Heart left ventricle (tissue), 16 donors: ENCODE measurements at regions not wholly inside any gene's neighbourhood (a gene's known extent, or its start where the extent isn't known, plus 50 kb on each side); places are given as distances from the start of the nearest gene placed in this dataset.

Experiments used
- ATAC-seq, 4 donors: fragments of 200-7000 bp; cut with Tn5 transposase; one replicate each; pipeline ENCODE4 v1.9.1; 2020 to 2022; ENCODE audit warnings: moderate library complexity in 4 of 4, mild to moderate bottlenecking in 3 of 4, moderate number of reproducible peaks in 1 of 4
- DNase-seq, 5 donors: peaks; one replicate each; pipeline ENCODE4 v3.0.0-alpha.2; 2020
- H3K27ac ChIP-seq, 12 donors: fragments of 200-600 bp; sonication (generic) in 4 of 12; one replicate each; pipeline versions ENCODE4 v1.5.0 to v1.8.0; 2016 to 2022; ENCODE audit warnings: mild to moderate bottlenecking in 2 of 12
- H3K27me3 ChIP-seq, 9 donors: fragments of 200-600 bp; sonication (generic) in 2 of 9; one replicate each; pipeline versions ENCODE4 v1.5.1 to v1.8.0; 2016 to 2022; ENCODE audit warnings: mild to moderate bottlenecking in 3 of 9
- H3K36me3 ChIP-seq, 9 donors: fragments of 200-600 bp; sonication (generic) in 2 of 9; one replicate each; pipeline versions ENCODE4 v1.5.0 to v1.8.0; 2018 to 2022; ENCODE audit warnings: mild to moderate bottlenecking in 2 of 9
- H3K4me1 ChIP-seq, 12 donors: fragments of 200-600 bp; sonication (generic) in 4 of 12; one replicate each; pipeline versions ENCODE4 v1.5.0 to v1.8.0; 2016 to 2022; ENCODE audit warnings: mild to moderate bottlenecking in 3 of 12
- H3K4me3 ChIP-seq, 12 donors: fragments of 200-600 bp; sonication (generic) in 4 of 12; one replicate each; pipeline versions ENCODE4 v1.5.0 to v1.8.0; 2017 to 2022; ENCODE audit warnings: mild to moderate bottlenecking in 9 of 12, moderate library complexity in 4 of 12
- H3K9me3 ChIP-seq, 12 donors: fragments of 200-600 bp; sonication (generic) in 4 of 12; one replicate each; pipeline versions ENCODE4 v1.5.0 to v1.8.0; 2016 to 2022; ENCODE audit warnings: mild to moderate bottlenecking in 1 of 12
- POLR2A ChIP-seq, 2 donors: fragments of 450-650 bp; IDR thresholded peaks; one replicate each; pipeline ENCODE4 v1.6.1; 2017; ENCODE audit warnings: antibody characterized with exemption in 2 of 2, mild to moderate bottlenecking in 2 of 2, moderate library complexity in 2 of 2
- WGBS, 4 donors: extraction: QIAGEN DNeasy Blood & Tissue Kit in 2 of 4; methylation state at CpG; one replicate each; pipeline versions ENCODE4 v1.1.5 to v1.1.7; 2013 to 2018; 5-methylcytosine and 5-hydroxymethylcytosine counted together
- intact Hi-C, 10 donors: fragments of 100-400 bp; cut with DNase I; formaldehyde crosslinking; loops; one replicate each; pipeline versions ENCODE4 v1.11.1 to v1.14.2; 2022
- TF ChIP-seq, protein P1 (sequence below), 12 donors: fragments of 200-600 bp; sonication (generic) in 4 of 12; IDR thresholded peaks; one replicate each; pipeline versions ENCODE4 v1.5.0 to v1.8.0; 2018 to 2022; ENCODE audit warnings: antibody characterized with exemption in 12 of 12, mild to moderate bottlenecking in 5 of 12
- donor health status: ischemic (EF 13 %, LVEDD 7.1; RV severe dilation, severe dysfunction).
- donor health status: healthy with polysubstance abuse.
- donor health status: DM: no; HTN: yes; CAD: no.
- donor health status: DM: no; HTN: no; CAD: no.
- donor health status: ischemic (EF 25% LVEDD 6.9; RV normal size, moderate dysfunction).
- donor health status: ischemic (EF 25% LVEDD 5.7; RV mildly dilated, moderate dysfunction).
- donor health status: healthy.
- donor health status: DM: yes; HTN: yes; CAD: no.
- donor health status: ischemic (EF 35%, LVEDD 5.7; RV mildly dilated, moderate dysfunction).
- donor health status: nonischemic (EF 11% LVEDD 7.7; RV severe dilation, severe dysfunction).
- donor health status: DM: yes; HTN: yes; CAD: no.
- donor health status: PGD.
- donor health status: ischemic (EF 29% LVEDD 5.4; RV normal size, mild dysfunction).
- donor health status: nonischemic (EF 23%, LVEDD 6.1; RV moderate dilation, normal function).

DNA sequence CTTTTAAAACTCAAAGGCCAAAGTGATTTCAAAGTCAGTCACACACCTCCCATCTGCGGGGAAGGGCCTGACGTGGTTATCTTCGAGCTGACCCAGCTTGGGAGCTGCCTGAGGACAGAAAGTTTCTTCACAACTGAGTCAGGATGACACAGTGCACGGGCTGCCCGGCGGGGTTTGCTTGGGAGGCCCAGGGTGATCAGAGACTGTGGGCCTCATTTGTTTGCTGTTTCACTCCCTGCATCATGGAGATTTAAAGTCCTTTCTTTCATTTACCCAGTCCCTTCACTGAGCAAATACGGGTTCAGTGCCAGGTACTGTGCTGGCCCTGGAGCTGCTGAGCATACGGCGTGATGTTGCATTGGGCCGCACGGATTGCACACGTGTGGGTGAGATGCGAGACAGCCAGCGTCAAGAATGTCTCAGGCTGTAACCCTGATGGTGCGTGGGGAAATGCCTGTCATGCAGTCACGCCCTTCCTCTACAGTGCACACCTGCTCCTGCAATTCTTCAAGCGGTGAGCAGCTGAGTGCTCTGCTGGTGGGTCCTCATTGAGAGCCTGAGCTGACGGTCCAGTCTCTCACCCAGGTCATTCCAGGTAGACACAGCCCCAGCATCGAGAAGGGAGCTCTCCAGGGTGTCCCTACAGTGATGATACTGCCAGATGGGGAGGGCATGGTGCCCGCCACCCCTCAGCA is 82.7 kb upstream of the PMEPA1 start:
- no peaks in the 10 kb centered on the region for H3K27me3 ChIP-seq
- WGBS, 4 donors = 64 to 75% (median 69%) methylated on average over 15 to 20 of the region's 20 CpGs
- H3K4me3 ChIP-seq = no peak overlapping the region
- H3K27ac ChIP-seq = peak overlapping the region in 1 of 12 donors; percentile 33
- no peaks in the 10 kb centered on the region for H3K36me3 ChIP-seq
- peaks cover 0 to 8% (median 0%) of the 10 kb centered on the region in 12 donors for H3K4me1 ChIP-seq
- ATAC-seq (peak in 1 of 4 donors; percentile 5), DNase-seq (no peak)
- intact Hi-C loops = no loop called here
- no peaks in the 10 kb centered on the region for H3K9me3 ChIP-seq
- TF ChIP-seq, protein P1, sequence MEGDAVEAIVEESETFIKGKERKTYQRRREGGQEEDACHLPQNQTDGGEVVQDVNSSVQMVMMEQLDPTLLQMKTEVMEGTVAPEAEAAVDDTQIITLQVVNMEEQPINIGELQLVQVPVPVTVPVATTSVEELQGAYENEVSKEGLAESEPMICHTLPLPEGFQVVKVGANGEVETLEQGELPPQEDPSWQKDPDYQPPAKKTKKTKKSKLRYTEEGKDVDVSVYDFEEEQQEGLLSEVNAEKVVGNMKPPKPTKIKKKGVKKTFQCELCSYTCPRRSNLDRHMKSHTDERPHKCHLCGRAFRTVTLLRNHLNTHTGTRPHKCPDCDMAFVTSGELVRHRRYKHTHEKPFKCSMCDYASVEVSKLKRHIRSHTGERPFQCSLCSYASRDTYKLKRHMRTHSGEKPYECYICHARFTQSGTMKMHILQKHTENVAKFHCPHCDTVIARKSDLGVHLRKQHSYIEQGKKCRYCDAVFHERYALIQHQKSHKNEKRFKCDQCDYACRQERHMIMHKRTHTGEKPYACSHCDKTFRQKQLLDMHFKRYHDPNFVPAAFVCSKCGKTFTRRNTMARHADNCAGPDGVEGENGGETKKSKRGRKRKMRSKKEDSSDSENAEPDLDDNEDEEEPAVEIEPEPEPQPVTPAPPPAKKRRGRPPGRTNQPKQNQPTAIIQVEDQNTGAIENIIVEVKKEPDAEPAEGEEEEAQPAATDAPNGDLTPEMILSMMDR (IDR thresholded peaks at IDR 0.05) = no peak
- no peak for TF ChIP-seq POLR2A (IDR thresholded peaks at IDR 0.05)

DNA sequence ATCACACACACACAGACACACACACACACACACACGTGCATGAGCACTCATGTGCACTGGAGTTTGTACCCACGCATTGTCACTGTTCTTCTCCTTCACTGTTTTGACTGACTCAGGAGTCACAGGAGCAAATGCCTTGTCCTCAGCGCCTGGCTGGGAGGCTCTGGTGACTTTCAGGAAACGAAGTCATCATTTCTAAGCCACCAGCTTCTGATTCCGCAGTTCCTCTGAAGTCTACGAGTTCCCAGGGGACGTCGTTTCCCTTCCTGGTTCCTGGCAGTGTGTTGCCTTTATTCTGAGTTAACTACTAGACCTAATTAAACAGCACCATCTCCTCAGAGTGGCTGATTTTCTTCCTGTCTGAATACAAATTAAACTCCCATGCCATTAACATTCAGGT is 82.2 kb upstream of the PMEPA1 start:
- no peaks in the 10 kb centered on the region for H3K36me3 ChIP-seq
- peak in 4 of 5 donors; percentile 33 to 57 (median 42) for DNase-seq
- WGBS, 4 donors = 36 to 73% (median 46%) methylated on average over 8 of the region's 8 CpGs
- TF ChIP-seq, protein P1 (IDR thresholded peaks at IDR 0.05) = no peak
- no peak for TF ChIP-seq POLR2A (IDR thresholded peaks at IDR 0.05)
- peaks cover 0 to 8% (median 0%) of the 10 kb centered on the region in 12 donors for H3K4me1 ChIP-seq
- H3K4me3 ChIP-seq = no peak overlapping the region
- H3K27me3 ChIP-seq = no peaks in the 10 kb centered on the region
- peak overlapping the region in 1 of 12 donors; percentile 33 for H3K27ac ChIP-seq
- H3K9me3 ChIP-seq = no peaks in the 10 kb centered on the region
- peak in 1 of 4 donors; percentile 72 for ATAC-seq
- intact Hi-C loops = no loop called here

DNA sequence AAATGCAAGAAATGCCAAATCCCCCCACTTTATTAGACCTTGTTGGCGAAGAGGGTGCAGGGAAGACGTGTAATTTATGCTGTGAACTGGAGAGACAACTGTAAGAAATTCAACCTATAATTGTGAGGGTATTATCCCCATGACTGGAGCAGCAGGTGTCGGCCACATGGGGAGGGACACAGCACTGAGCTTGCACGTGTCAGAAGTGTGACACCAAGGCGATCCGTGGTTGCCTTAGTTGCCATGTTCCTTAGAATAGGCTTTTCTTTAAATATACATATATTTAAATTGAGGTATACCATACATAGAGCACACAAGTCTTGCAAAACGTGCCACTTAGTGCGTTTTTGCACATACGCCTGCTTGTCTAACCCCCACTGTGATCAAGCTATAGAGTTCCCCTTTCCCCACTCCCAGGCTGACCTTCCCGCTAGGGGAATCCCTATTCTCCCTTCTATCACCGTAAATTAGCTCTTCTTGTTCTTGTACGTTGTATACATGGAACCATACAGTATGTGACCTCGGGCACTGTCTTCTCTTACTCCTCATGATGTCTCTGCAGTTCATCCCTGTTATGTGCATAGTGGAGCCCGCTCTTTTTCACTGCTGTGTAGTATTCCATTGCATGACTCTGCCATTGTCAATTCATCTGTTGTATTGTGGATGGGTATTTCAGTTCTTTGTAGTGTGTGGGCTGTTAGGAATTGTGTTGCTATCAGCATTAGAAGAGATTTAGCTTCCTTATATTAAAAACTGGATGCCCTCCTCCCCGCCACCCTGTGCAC is 81.6 kb upstream of the PMEPA1 start:
- no peaks in the 10 kb centered on the region for H3K36me3 ChIP-seq
- no peaks in the 10 kb centered on the region for H3K9me3 ChIP-seq
- WGBS, 4 donors = 90 to 96% (median 92%) methylated on average over 15 of the region's 15 CpGs
- intact Hi-C loops = no loop called here
- no peaks in the 10 kb centered on the region for H3K27me3 ChIP-seq
- ATAC-seq (no peak), DNase-seq (no peak)
- TF ChIP-seq, protein P1 (IDR thresholded peaks at IDR 0.05) = no peak
- no peak for TF ChIP-seq POLR2A (IDR thresholded peaks at IDR 0.05)
- H3K4me3 ChIP-seq = no peak overlapping the region
- H3K27ac ChIP-seq = no peak overlapping the region
- peaks cover 0 to 8% (median 0%) of the 10 kb centered on the region in 12 donors for H3K4me1 ChIP-seq

DNA sequence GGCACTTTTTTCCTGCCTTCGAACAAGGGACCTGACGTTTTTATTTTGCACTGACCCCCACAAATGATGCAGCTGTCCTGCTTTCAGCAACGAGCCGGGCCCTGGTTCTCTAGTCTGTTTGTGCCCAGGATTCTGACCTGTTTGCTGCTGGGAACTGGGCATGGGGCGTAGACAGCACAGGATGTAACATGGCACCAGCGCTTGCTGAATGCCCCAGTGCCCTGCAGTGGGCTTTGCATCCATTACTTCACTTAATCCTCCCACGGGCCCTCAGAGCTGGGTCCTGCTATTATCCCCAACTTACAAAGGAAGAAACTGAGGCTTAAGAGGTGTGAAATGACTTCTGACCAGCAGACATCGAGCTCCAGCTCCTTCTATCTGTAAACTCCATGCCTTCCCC is 80.4 kb upstream of the PMEPA1 start:
- Histone ChIP-seq H3K4me1 (peaks cover 0 to 8% (median 0%) of the 10 kb centered on the region in 12 donors), H3K4me3 (no peak overlapping the region), H3K27me3 (no peaks in the 10 kb centered on the region), H3K9me3 (no peaks in the 10 kb centered on the region), H3K27ac (no peak overlapping the region), H3K36me3 (no peaks in the 10 kb centered on the region)
- 81 to 86% (median 85%) methylated on average over 7 to 8 of the region's 8 CpGs for WGBS, 4 donors
- no peak for DNase-seq
- TF ChIP-seq, protein P1 (IDR thresholded peaks at IDR 0.05) = no peak
- no peak for TF ChIP-seq POLR2A (IDR thresholded peaks at IDR 0.05)
- no peak for ATAC-seq
- intact Hi-C loops = no loop called here
